Transverse colon (tissue), 4 donors: ENCODE measurements at regions not wholly inside any gene's neighbourhood (a gene's known extent, or its start where the extent isn't known, plus 50 kb on each side); places are given as distances from the start of the nearest gene placed in this dataset.
A peak's percentile ranks its signal among the peaks of the same experiment; 100 is the strongest.

Experiments used
- DNase-seq: peaks from one replicate; pipeline ENCODE4 v3.0.0-alpha.2; 2019
- H3K27ac ChIP-seq, 4 donors: fragments of 200-600 bp; sonication (generic); 2 replicates each; pipeline ENCODE4 v1.5.1; 2016 to 2018; ENCODE audit warnings: inconsistent platforms in 4 of 4
- H3K27me3 ChIP-seq: fragments of 200-600 bp; sonication (generic); 2 replicates; pipeline ENCODE4 v1.5.1; 2017; ENCODE audit warnings: inconsistent platforms
- H3K36me3 ChIP-seq, 4 donors: fragments of 200-600 bp; sonication (generic); 2 replicates each; pipeline ENCODE4 v1.5.1; 2017 to 2019; ENCODE audit warnings: inconsistent platforms in 4 of 4
- H3K4me1 ChIP-seq, 4 donors: fragments of 200-600 bp; sonication (generic); 2 replicates each; pipeline ENCODE4 v1.5.1; 2017 to 2020; ENCODE audit warnings: inconsistent platforms in 4 of 4
- H3K4me3 ChIP-seq, 4 donors: fragments of 200-600 bp; sonication (generic); 1 replicate in 1 of 4; 2 replicates in 3 of 4; pipeline versions ENCODE4 v1.5.1 to v1.6.1; 2017 to 2019; ENCODE audit warnings: inconsistent platforms in 4 of 4
- H3K9me3 ChIP-seq, 2 donors: fragments of 200-600 bp; sonication (generic); 2 replicates each; pipeline ENCODE4 v1.5.1; 2017 to 2019; ENCODE audit warnings: inconsistent platforms in 2 of 2
- EP300 ChIP-seq: sonication (generic); formaldehyde crosslinking; IDR thresholded peaks from one replicate; pipeline ENCODE4 v1.6.1; 2017; ENCODE audit warnings: antibody characterized with exemption, low read depth
- POLR2A ChIP-seq: fragments of 450-650 bp; IDR thresholded peaks from one replicate; pipeline ENCODE4 v1.6.1; 2016; ENCODE audit warnings: antibody characterized with exemption, mild to moderate bottlenecking, moderate library complexity
- POLR2AphosphoS5 ChIP-seq, 3 donors: sonication (generic); formaldehyde crosslinking; IDR thresholded peaks; one replicate each; pipeline ENCODE4 v1.6.1; 2016; ENCODE audit warnings: antibody characterized with exemption in 3 of 3
- WGBS, 2 donors: methylation state at CpG; one replicate each; pipeline ENCODE4 v1.1.5; 2018; ENCODE audit warnings: low coverage in 1 of 2; 5-methylcytosine and 5-hydroxymethylcytosine counted together
- in situ Hi-C, 4 donors: fragments of 200-750 bp; cut with MboI; loops; one replicate each; pipeline versions ENCODE4 v1.15.0 to v1.15.1; 2017; ENCODE audit warnings: low sequenced_read_pairs in 3 of 4, low pct_ligation_motif_present in 1 of 4, low pct_unique_long_range_greater_than_20kb in 1 of 4
- intact Hi-C: fragments of 100-400 bp; cut with DNase I; formaldehyde crosslinking; loops from one replicate; pipeline ENCODE4 v1.15.1; 2023; ENCODE audit warnings: low total_unique reads
- TF ChIP-seq, protein P1 (sequence below), 5 experiments: fragments of 200-600 bp in 3 of 5; fragments of 450-650 bp in 2 of 5; sonication (generic) in 3 of 5; IDR thresholded peaks; 1 replicate in 2 of 5; 2 replicates in 3 of 5; pipeline ENCODE4 v1.5.1; 2016 to 2017; ENCODE audit warnings: antibody characterized with exemption in 5 of 5, inconsistent platforms in 3 of 5, mild to moderate bottlenecking in 2 of 5, moderate library complexity in 1 of 5

- Histone ChIP-seq H3K4me3 (no peak overlapping the region), H3K27me3 (no peaks in the 10 kb centered on the region), H3K9me3 (no peaks in the 10 kb centered on the region), H3K27ac (no peak overlapping the region), H3K36me3 (no peaks in the 10 kb centered on the region), H3K4me1 (peaks cover 0 to 1% (median 0%) of the 10 kb centered on the region in 4 donors)
- no peak for TF ChIP-seq POLR2AphosphoS5 (IDR thresholded peaks at IDR 0.05)
- TF ChIP-seq, protein P1, sequence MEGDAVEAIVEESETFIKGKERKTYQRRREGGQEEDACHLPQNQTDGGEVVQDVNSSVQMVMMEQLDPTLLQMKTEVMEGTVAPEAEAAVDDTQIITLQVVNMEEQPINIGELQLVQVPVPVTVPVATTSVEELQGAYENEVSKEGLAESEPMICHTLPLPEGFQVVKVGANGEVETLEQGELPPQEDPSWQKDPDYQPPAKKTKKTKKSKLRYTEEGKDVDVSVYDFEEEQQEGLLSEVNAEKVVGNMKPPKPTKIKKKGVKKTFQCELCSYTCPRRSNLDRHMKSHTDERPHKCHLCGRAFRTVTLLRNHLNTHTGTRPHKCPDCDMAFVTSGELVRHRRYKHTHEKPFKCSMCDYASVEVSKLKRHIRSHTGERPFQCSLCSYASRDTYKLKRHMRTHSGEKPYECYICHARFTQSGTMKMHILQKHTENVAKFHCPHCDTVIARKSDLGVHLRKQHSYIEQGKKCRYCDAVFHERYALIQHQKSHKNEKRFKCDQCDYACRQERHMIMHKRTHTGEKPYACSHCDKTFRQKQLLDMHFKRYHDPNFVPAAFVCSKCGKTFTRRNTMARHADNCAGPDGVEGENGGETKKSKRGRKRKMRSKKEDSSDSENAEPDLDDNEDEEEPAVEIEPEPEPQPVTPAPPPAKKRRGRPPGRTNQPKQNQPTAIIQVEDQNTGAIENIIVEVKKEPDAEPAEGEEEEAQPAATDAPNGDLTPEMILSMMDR (IDR thresholded peaks at IDR 0.05) = peak in 4 of 5 experiments; percentile 16 to 47 (median 38)
- no peak for TF ChIP-seq POLR2A
- no peak for TF ChIP-seq EP300
- intact Hi-C loops (no loop called here), in situ Hi-C loops (no loop called here)
- WGBS, 2 donors = 80 to 84% methylated on average over 5 of the region's 5 CpGs
- DNase-seq = no peak
These were observed 55.5 kb upstream of the CABCOCO1 start for GRCh38 chr10:61606959-61607907.

DNA sequence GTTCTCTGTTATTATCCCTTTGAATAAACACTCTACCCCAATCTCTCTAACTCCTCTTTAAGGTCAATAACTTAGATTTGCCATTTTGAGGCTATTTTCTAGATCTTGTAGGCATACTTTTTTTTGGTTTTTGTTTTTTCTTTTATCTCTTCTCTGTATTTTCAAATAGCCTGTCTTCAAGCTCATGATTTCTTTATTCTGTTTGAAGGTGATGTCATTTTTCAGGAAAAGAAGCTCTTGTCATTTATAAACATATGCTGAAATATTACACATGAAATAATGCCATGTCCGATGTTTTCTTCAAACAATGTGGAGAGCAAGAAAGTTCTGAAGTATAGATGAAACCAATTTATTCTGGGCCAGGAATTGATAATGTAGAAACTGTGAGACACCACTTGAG lies 57.5 kb upstream of the CABCOCO1 start:
- Histone ChIP-seq H3K27ac (no peak overlapping the region), H3K4me1 (no peaks in the 10 kb centered on the region), H3K27me3 (no peaks in the 10 kb centered on the region), H3K4me3 (no peak overlapping the region), H3K9me3 (no peaks in the 10 kb centered on the region), H3K36me3 (no peaks in the 10 kb centered on the region)
- 83 to 91% methylated on average over 1 of the region's 1 CpG for WGBS, 2 donors
- intact Hi-C loops = no loop called here
- DNase-seq = no peak
- in situ Hi-C loops = no loop called here
- no peak for TF ChIP-seq POLR2AphosphoS5 (IDR thresholded peaks at IDR 0.05)
- TF ChIP-seq EP300 = no peak
- TF ChIP-seq, protein P1 (IDR thresholded peaks at IDR 0.05) = no peak
- no peak for TF ChIP-seq POLR2A

DNA sequence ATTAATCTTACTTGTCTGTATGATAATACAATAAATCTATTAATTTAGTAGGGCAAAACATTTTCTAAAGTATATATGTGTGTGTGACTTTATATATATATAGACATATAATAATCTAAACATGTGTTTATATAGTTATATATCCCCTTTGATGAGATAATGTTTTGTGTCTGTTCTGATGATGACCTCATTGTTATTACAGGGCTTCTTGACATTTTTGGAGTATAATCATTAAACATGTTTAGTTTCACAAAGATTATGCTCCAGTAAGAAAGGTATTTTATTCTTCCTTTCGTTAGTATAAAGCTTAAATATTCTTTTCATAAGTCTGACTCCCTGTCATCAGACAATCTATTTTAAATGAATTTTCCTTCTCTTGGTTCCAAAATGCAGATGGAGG lies 62.3 kb upstream of the CABCOCO1 start:
- in situ Hi-C loops (no loop called here), intact Hi-C loops (no loop called here)
- no peak overlapping the region for H3K4me3 ChIP-seq

GRCh38 chr10:61594430-61594829 lies 68.3 kb upstream of the CABCOCO1 start:
- H3K27ac ChIP-seq = no peak overlapping the region
- in situ Hi-C loops = no loop called here
- WGBS, 2 donors = 31 to 33% methylated on average over 1 of the region's 1 CpG
- H3K36me3 ChIP-seq = no peaks in the 10 kb centered on the region
- no peaks in the 10 kb centered on the region for H3K27me3 ChIP-seq
- H3K4me3 ChIP-seq = no peak overlapping the region
- no peaks in the 10 kb centered on the region for H3K9me3 ChIP-seq
- no peak for TF ChIP-seq EP300
- TF ChIP-seq POLR2AphosphoS5 (IDR thresholded peaks at IDR 0.05) = no peak
- no peak for TF ChIP-seq POLR2A
- TF ChIP-seq, protein P1 (IDR thresholded peaks at IDR 0.05) = no peak
- intact Hi-C loops = no loop called here
- no peaks in the 10 kb centered on the region for H3K4me1 ChIP-seq
- DNase-seq = no peak

More for the DNA sequence above, 62.3 kb upstream of the CABCOCO1 start:
- H3K9me3 ChIP-seq = no peaks in the 10 kb centered on the region
- H3K4me1 ChIP-seq = no peaks in the 10 kb centered on the region
- no peak for DNase-seq
- TF ChIP-seq POLR2A (no peak), POLR2AphosphoS5 (IDR thresholded peaks at IDR 0.05) (no peak), EP300 (no peak)
- TF ChIP-seq, protein P1 (IDR thresholded peaks at IDR 0.05) = no peak
- no peaks in the 10 kb centered on the region for H3K36me3 ChIP-seq
- H3K27ac ChIP-seq = no peak overlapping the region
- WGBS, 2 donors = 50 to 61% methylated on average over 1 of the region's 1 CpG
- no peaks in the 10 kb centered on the region for H3K27me3 ChIP-seq
